Lower lobe of right lung (tissue), 2 donors: ENCODE measurements at regions not wholly inside any gene's neighbourhood (a gene's known extent, or its start where the extent isn't known, plus 50 kb on each side); places are given as distances from the start of the nearest gene placed in this dataset.
A peak's percentile ranks its signal among the peaks of the same experiment; 100 is the strongest.

Source experiments
- ATAC-seq, 2 donors: fragments of 200-7000 bp; cut with Tn5 transposase; one replicate each; pipeline ENCODE4 v1.9.1; 2020 to 2022; ENCODE audit warnings: mild to moderate bottlenecking in 2 of 2, moderate library complexity in 2 of 2
- DNase-seq: peaks from one replicate; pipeline ENCODE4 v3.0.0-alpha.2; 2020
- H3K27ac ChIP-seq: fragments of 200-600 bp; one replicate; pipeline ENCODE4 v1.8.0; 2022
- H3K27me3 ChIP-seq: fragments of 200-600 bp; one replicate; pipeline ENCODE4 v1.8.0; 2022; ENCODE audit warnings: low read depth
- H3K36me3 ChIP-seq: fragments of 200-600 bp; one replicate; pipeline ENCODE4 v1.8.0; 2022; ENCODE audit warnings: mild to moderate bottlenecking
- H3K4me1 ChIP-seq: fragments of 200-600 bp; one replicate; pipeline ENCODE4 v1.8.0; 2022
- H3K4me3 ChIP-seq: fragments of 200-600 bp; one replicate; pipeline ENCODE4 v1.8.0; 2022; ENCODE audit warnings: mild to moderate bottlenecking
- H3K9me3 ChIP-seq: fragments of 200-600 bp; one replicate; pipeline ENCODE4 v1.8.0; 2022
- CTCF ChIP-seq: fragments of 200-600 bp; IDR thresholded peaks from one replicate; pipeline ENCODE4 v1.8.0; 2022; ENCODE audit warnings: antibody characterized with exemption, mild to moderate bottlenecking
- intact Hi-C: fragments of 100-400 bp; cut with DNase I; formaldehyde crosslinking; loops from one replicate; pipeline ENCODE4 v1.11.0; 2022
- donor health status: DM: no; HTN: yes; CAD: no; lungs with severe emphysema.

- intact Hi-C loops, result loop anchor here (10.0 kb wide), 1 partner anchor 81 kb away; no protein-coding TSS in a partner anchor
- DNase-seq (no peak), ATAC-seq (no peak)
- Histone ChIP-seq H3K9me3 (peaks cover 12% of the 10 kb centered on the region), H3K36me3 (no peaks in the 10 kb centered on the region), H3K4me3 (no peak overlapping the region), H3K27ac (no peak overlapping the region), H3K4me1 (peaks cover 18% of the 10 kb centered on the region), H3K27me3 (no peaks in the 10 kb centered on the region)
- no peak for TF ChIP-seq CTCF
These were observed 98.4 kb upstream of the SGIP1 start for GRCh38 chr1:66435541-66435940.

- TF ChIP-seq CTCF, result peak; percentile 24
- DNase-seq, result no peak
- peak; percentile 45 to 47 for ATAC-seq
- Histone ChIP-seq H3K4me1 (peaks cover 18% of the 10 kb centered on the region), H3K27ac (no peak overlapping the region), H3K4me3 (no peak overlapping the region), H3K9me3 (peaks cover 4% of the 10 kb centered on the region), H3K36me3 (no peaks in the 10 kb centered on the region), H3K27me3 (no peaks in the 10 kb centered on the region)
- intact Hi-C loops, result loop anchor here (10.0 kb wide), 1 partner anchor 82 kb away; no protein-coding TSS in a partner anchor
These were observed 97.4 kb upstream of the SGIP1 start for GRCh38 chr1:66436378-66437135.

GRCh38 chr1:66437136-66437401, 96.9 kb upstream of the SGIP1 start:
- Histone ChIP-seq H3K27me3 (no peaks in the 10 kb centered on the region), H3K4me3 (no peak overlapping the region), H3K27ac (no peak overlapping the region), H3K36me3 (no peaks in the 10 kb centered on the region), H3K4me1 (peaks cover 18% of the 10 kb centered on the region), H3K9me3 (no peaks in the 10 kb centered on the region)
- ATAC-seq (no peak), DNase-seq (no peak)
- TF ChIP-seq CTCF, result no peak
- intact Hi-C loops, result loop anchor here (10.0 kb wide), 1 partner anchor 82 kb away; no protein-coding TSS in a partner anchor

GRCh38 chr1:66438062-66438461, 95.9 kb upstream of the SGIP1 start:
- DNase-seq, result no peak
- Histone ChIP-seq H3K4me3 (no peak overlapping the region), H3K27ac (no peak overlapping the region), H3K27me3 (no peaks in the 10 kb centered on the region), H3K9me3 (no peaks in the 10 kb centered on the region), H3K4me1 (peaks cover 18% of the 10 kb centered on the region), H3K36me3 (no peaks in the 10 kb centered on the region)
- no peak for ATAC-seq
- intact Hi-C loops, result loop anchor here (10.0 kb wide), 1 partner anchor 83 kb away; no protein-coding TSS in a partner anchor
- no peak for TF ChIP-seq CTCF

- no peak for ATAC-seq
- no peak overlapping the region for H3K4me3 ChIP-seq
- H3K4me1 ChIP-seq, result peaks cover 18% of the 10 kb centered on the region
- H3K27ac ChIP-seq, result peak overlapping the region; percentile 29
- intact Hi-C loops, result loop anchor here (10.0 kb wide), 1 partner anchor 84 kb away; no protein-coding TSS in a partner anchor
- no peaks in the 10 kb centered on the region for H3K36me3 ChIP-seq
- no peak for DNase-seq
- no peaks in the 10 kb centered on the region for H3K27me3 ChIP-seq
- TF ChIP-seq CTCF, result no peak
- no peaks in the 10 kb centered on the region for H3K9me3 ChIP-seq
These were observed 95.5 kb upstream of the SGIP1 start for GRCh38 chr1:66438501-66438900.
